IMR-90 (cell line): ENCODE measurements at regions not wholly inside any gene's neighbourhood (a gene's known extent, or its start where the extent isn't known, plus 50 kb on each side); places are given as distances from the start of the nearest gene placed in this dataset.

Experiments
- ATAC-seq: fragments of 200-7000 bp; cut with Tn5 transposase; 2 replicates; pipeline ENCODE4 v1.9.1; 2020; ENCODE audit warnings: low read depth, mild to moderate bottlenecking, moderate library complexity
- BruUV-seq: library from RNA; stranded (reverse); fragments of 400-500 nt; replicated peaks from 2 replicates; lab custom pipeline; 2021; lab: Mats Ljungman, UMichigan
- CTCF ChIA-PET: fragments of 300-600 bp; formaldehyde crosslinking; extraction: SDS; loops from one replicate; lab custom pipeline; 2021; ENCODE audit warnings: antibody characterized with exemption; lab: Yijun Ruan, JAX
- POLR2A ChIA-PET: fragments of 300-600 bp; sonication (Branson Sonifier 250); formaldehyde crosslinking; loops from one replicate; lab custom pipeline; 2022; ENCODE audit warnings: antibody characterized with exemption; ENCODE audit not compliant: unreplicated experiment; lab: Charles Lee
- DNase-seq: peaks from one replicate; pipeline ENCODE4 v3.0.0; 2013
- H2AFZ ChIP-seq: replicated peaks from 2 replicates; pipeline ENCODE3; 2013; ENCODE audit warnings: low read length, mild to moderate bottlenecking; ENCODE audit not compliant: poor library complexity
- H2AK5ac ChIP-seq: 2 replicates; pipeline ENCODE4 v1.6.1; 2013; ENCODE audit warnings: low read depth, low read length, inconsistent platforms
- H2AK9ac ChIP-seq: replicated peaks from 2 replicates; pipeline ENCODE3; 2013; ENCODE audit warnings: mild to moderate bottlenecking, low read depth, low read length, moderate library complexity; ENCODE audit not compliant: poor library complexity
- H2BK120ac ChIP-seq: 2 replicates; pipeline ENCODE4 v1.6.1; 2013; ENCODE audit warnings: low read depth, low read length, inconsistent platforms
- H2BK15ac ChIP-seq: 3 replicates; pipeline ENCODE4 v1.6.1; 2013; ENCODE audit warnings: low read depth, low read length, inconsistent platforms
- H2BK20ac ChIP-seq: 2 replicates; pipeline ENCODE4 v1.6.1; 2013; ENCODE audit warnings: low read depth, mild to moderate bottlenecking, inconsistent platforms, low read length, moderate library complexity
- H2BK5ac ChIP-seq: 2 replicates; pipeline ENCODE4 v1.6.1; 2013; ENCODE audit warnings: mild to moderate bottlenecking, low read depth, low read length, inconsistent platforms; ENCODE audit not compliant: poor library complexity, severe bottlenecking
- H3K14ac ChIP-seq: replicated peaks from 2 replicates; pipeline ENCODE4 v1.6.1; 2013; ENCODE audit warnings: low read depth, low read length, inconsistent platforms
- H3K18ac ChIP-seq: 2 replicates; pipeline ENCODE4 v1.6.1; 2013; ENCODE audit warnings: low read depth, low read length, control low read depth
- H3K23ac ChIP-seq: 2 replicates; pipeline ENCODE4 v1.6.1; 2013; ENCODE audit warnings: low read depth, low read length, inconsistent platforms
- H3K27ac ChIP-seq: 2 replicates; pipeline ENCODE4 v1.5.1; 2013; ENCODE audit warnings: mild to moderate bottlenecking, control low read depth, low read length; ENCODE audit not compliant: insufficient read depth
- H3K27me3 ChIP-seq: 2 replicates; pipeline ENCODE4 v1.6.1; 2013; ENCODE audit warnings: low read length; ENCODE audit not compliant: control insufficient read depth, insufficient read depth
- H3K36me3 ChIP-seq: 2 replicates; pipeline ENCODE4 v1.6.1; 2013; ENCODE audit warnings: low read length, mixed read lengths; ENCODE audit not compliant: control insufficient read depth, insufficient read depth
- H3K4ac ChIP-seq: 2 replicates; pipeline ENCODE4 v1.6.1; 2013; ENCODE audit warnings: low read depth, low read length, inconsistent platforms
- H3K4me1 ChIP-seq: 2 replicates; pipeline ENCODE4 v1.6.1; 2013; ENCODE audit warnings: low read length, mixed read lengths; ENCODE audit not compliant: control insufficient read depth, insufficient read depth
- H3K4me2 ChIP-seq: 2 replicates; pipeline ENCODE4 v1.6.1; 2013; ENCODE audit warnings: low read depth, mild to moderate bottlenecking, control low read depth, low read length, moderate library complexity
- H3K4me3 ChIP-seq: 2 replicates; pipeline ENCODE4 v1.5.1; 2013; ENCODE audit warnings: low read depth, mild to moderate bottlenecking, control low read depth, low read length, moderate library complexity; ENCODE audit not compliant: insufficient read depth
- H3K56ac ChIP-seq: 2 replicates; pipeline ENCODE4 v1.6.1; 2013; ENCODE audit warnings: low read length, inconsistent platforms; ENCODE audit not compliant: insufficient read depth; ENCODE audit errors: extremely low read depth
- H3K79me1 ChIP-seq, 2 experiments: 2 replicates each; pipeline ENCODE4 v1.6.1; 2013; ENCODE audit warnings: low read length in 2 of 2, inconsistent platforms in 1 of 2, low read depth in 1 of 2
- H3K9ac ChIP-seq: 2 replicates; pipeline ENCODE4 v1.6.1; 2013; ENCODE audit warnings: low read depth, low read length, control low read depth
- H3K9me1 ChIP-seq: 2 replicates; pipeline ENCODE4 v1.6.1; 2013; ENCODE audit warnings: low read length, inconsistent platforms; ENCODE audit not compliant: insufficient read depth
- H3K9me3 ChIP-seq: 2 replicates; pipeline ENCODE4 v1.6.1; 2013; ENCODE audit warnings: low read length; ENCODE audit not compliant: control insufficient read depth, insufficient read depth
- H4K20me1 ChIP-seq: 2 replicates; pipeline ENCODE4 v1.6.1; 2013; ENCODE audit warnings: low read length, inconsistent platforms; ENCODE audit not compliant: insufficient read depth
- H4K5ac ChIP-seq: 2 replicates; pipeline ENCODE4 v1.6.1; 2013; ENCODE audit warnings: mild to moderate bottlenecking, low read depth, low read length, control low read depth
- H4K8ac ChIP-seq, 2 experiments: 2 replicates each; pipeline ENCODE4 v1.6.1; 2013; ENCODE audit warnings: low read depth in 2 of 2, low read length in 2 of 2, control low read depth in 1 of 2, inconsistent platforms in 1 of 2
- H4K91ac ChIP-seq: 2 replicates; pipeline ENCODE4 v1.6.1; 2013; ENCODE audit warnings: low read depth, low read length, inconsistent platforms; ENCODE audit not compliant: insufficient read depth
- BHLHE40 ChIP-seq: fragments of 150-350 bp; IDR thresholded peaks from 2 replicates; pipeline ENCODE4 v1.6.1; 2016; ENCODE audit warnings: mild to moderate bottlenecking, low read depth, low read length
- CEBPB ChIP-seq: IDR thresholded peaks from 2 replicates; pipeline ENCODE4 v1.6.1; 2012; ENCODE audit warnings: low read depth, low read length, improper control_type of control experiment
- CHD1 ChIP-seq: IDR thresholded peaks from 2 replicates; pipeline ENCODE4 v1.6.1; 2012; ENCODE audit warnings: low read depth, low read length, improper control_type of control experiment
- FOS ChIP-seq: fragments of 150-350 bp; IDR thresholded peaks from 2 replicates; pipeline ENCODE4 v1.6.1; 2016; ENCODE audit warnings: low read depth, low read length
- MAFK ChIP-seq: IDR thresholded peaks from 2 replicates; pipeline ENCODE4 v1.6.1; 2012; ENCODE audit warnings: low read depth, low read length, improper control_type of control experiment
- MAZ ChIP-seq: IDR thresholded peaks from 2 replicates; pipeline ENCODE4 v1.6.1; 2012; ENCODE audit warnings: low read depth, mild to moderate bottlenecking, low read length, improper control_type of control experiment, moderate library complexity, borderline replicate concordance
- MXI1 ChIP-seq: IDR thresholded peaks from 2 replicates; pipeline ENCODE4 v1.6.1; 2012; ENCODE audit warnings: low read depth, mild to moderate bottlenecking, low read length, moderate library complexity, borderline replicate concordance
- NFE2L2 ChIP-seq: fragments of 150-350 bp; IDR thresholded peaks from 2 replicates; pipeline ENCODE4 v1.6.1; 2016; ENCODE audit warnings: low read depth, mild to moderate bottlenecking, low read length
- POLR2A ChIP-seq: IDR thresholded peaks from 2 replicates; pipeline ENCODE4 v1.6.1; 2012; ENCODE audit warnings: mild to moderate bottlenecking, low read depth, low read length
- RAD21 ChIP-seq: IDR thresholded peaks from 2 replicates; pipeline ENCODE4 v1.6.1; 2012; ENCODE audit warnings: low read length, improper control_type of control experiment
- RCOR1 ChIP-seq: IDR thresholded peaks from 2 replicates; pipeline ENCODE4 v1.6.1; 2012; ENCODE audit warnings: mild to moderate bottlenecking, low read length, improper control_type of control experiment; ENCODE audit not compliant: insufficient replicate concordance
- RFX5 ChIP-seq: IDR thresholded peaks from 2 replicates; pipeline ENCODE4 v1.8.0; 2012; ENCODE audit warnings: low read depth, mild to moderate bottlenecking, low read length, moderate library complexity
- SMC3 ChIP-seq: fragments of 150-350 bp; IDR thresholded peaks from 2 replicates; pipeline ENCODE4 v1.6.1; 2016; ENCODE audit warnings: low read depth, mild to moderate bottlenecking, antibody characterized with exemption, low read length, moderate library complexity
- dilution Hi-C: fragments of 300-500 bp; cut with HindIII; formaldehyde crosslinking; loops from one replicate; pipeline ENCODE4 v1.14.3; 2018; ENCODE audit warnings: low sequenced_read_pairs; ENCODE audit not compliant: unreplicated experiment
- in situ Hi-C: fragments of 300-500 bp; cut with MboI; formaldehyde crosslinking; loops from 3 replicates; pipeline ENCODE4 v1.14.3; 2019; ENCODE audit warnings: low sequenced_read_pairs, inconsistent platforms, mixed read lengths
- intact Hi-C: fragments of 100-400 bp; cut with micrococcal nuclease; formaldehyde crosslinking; loops from 2 replicates; pipeline ENCODE4 v1.10.0; 2022
- TF ChIP-seq, protein P1 (sequence below): fragments of 150-350 bp; IDR thresholded peaks from 2 replicates; pipeline ENCODE4 v1.6.1; 2017; ENCODE audit warnings: mild to moderate bottlenecking, antibody characterized with exemption, low read length, low read depth
- TF ChIP-seq, protein P2 (sequence below): fragments of 150-350 bp; IDR thresholded peaks from 2 replicates; pipeline ENCODE4 v1.6.1; 2016; ENCODE audit warnings: low read depth, mild to moderate bottlenecking, low read length, moderate library complexity, borderline replicate concordance
- TF ChIP-seq, protein P3 (sequence below): conservative IDR thresholded peaks from 2 replicates; pipeline ENCODE4 v1.5.1; 2012; ENCODE audit warnings: mild to moderate bottlenecking, low read depth, low read length, improper control_type of control experiment

DNA sequence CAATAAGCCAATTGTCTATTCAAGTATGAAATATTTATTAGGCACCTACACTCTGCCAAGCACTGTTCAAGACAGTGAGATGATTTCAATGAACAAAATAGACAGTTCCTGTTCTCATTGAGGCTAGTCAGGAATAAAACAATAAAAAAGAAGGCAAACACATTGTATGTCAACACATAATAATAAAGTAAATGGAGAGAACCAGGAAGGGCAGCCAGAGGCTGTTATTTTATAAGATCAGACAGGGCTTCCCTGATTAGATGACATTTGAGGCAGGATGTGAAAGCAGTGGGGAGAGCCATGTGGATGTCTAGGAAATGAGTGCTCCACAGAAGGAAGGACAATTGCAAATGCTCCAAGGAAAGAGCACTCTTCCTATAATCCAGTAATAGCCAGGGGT is 2371.1 kb downstream of the MAT2B start:
- Histone ChIP-seq H2AK9ac (no peak overlapping the region), H3K4me3 (no peak overlapping the region), H3K23ac (no peak overlapping the region), H3K14ac (no peak overlapping the region), H3K9me1 (no peaks in the 10 kb centered on the region), H3K18ac (no peak overlapping the region), H3K36me3 (no peaks in the 10 kb centered on the region), H2AK5ac (no peak overlapping the region), H3K4me1 (no peaks in the 10 kb centered on the region), H3K27ac (no peak overlapping the region), H4K8ac (no peak overlapping the region), H3K79me1 (no peaks in the 10 kb centered on the region), H3K4me2 (no peak overlapping the region), H3K56ac (no peak overlapping the region), H2BK15ac (no peak overlapping the region), H4K5ac (no peak overlapping the region), H3K4ac (no peak overlapping the region), H2BK120ac (no peak overlapping the region), H3K27me3 (no peaks in the 10 kb centered on the region), H4K20me1 (no peaks in the 10 kb centered on the region), H2BK5ac (no peak overlapping the region), H3K9ac (no peak overlapping the region), H4K91ac (no peak overlapping the region), H2BK20ac (no peak overlapping the region), H3K9me3 (peaks cover 3% of the 10 kb centered on the region; the same call in 1 of the 2 replicates), H2AFZ (no peak overlapping the region)
- intact Hi-C loops, result no loop called here
- DNase-seq (no peak), ATAC-seq (no peak)
- BruUV-seq, result no TSS peak
- TF ChIP-seq, protein P1, sequence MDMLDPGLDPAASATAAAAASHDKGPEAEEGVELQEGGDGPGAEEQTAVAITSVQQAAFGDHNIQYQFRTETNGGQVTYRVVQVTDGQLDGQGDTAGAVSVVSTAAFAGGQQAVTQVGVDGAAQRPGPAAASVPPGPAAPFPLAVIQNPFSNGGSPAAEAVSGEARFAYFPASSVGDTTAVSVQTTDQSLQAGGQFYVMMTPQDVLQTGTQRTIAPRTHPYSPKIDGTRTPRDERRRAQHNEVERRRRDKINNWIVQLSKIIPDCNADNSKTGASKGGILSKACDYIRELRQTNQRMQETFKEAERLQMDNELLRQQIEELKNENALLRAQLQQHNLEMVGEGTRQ, result no peak
- TF ChIP-seq BHLHE40 (no peak), RCOR1 (no peak), MAFK (no peak), SMC3 (no peak), RFX5 (no peak), POLR2A (no peak), NFE2L2 (no peak), MAZ (no peak), CEBPB (no peak), RAD21 (no peak), CHD1 (no peak), FOS (no peak), MXI1 (no peak)
- TF ChIP-seq, protein P2, sequence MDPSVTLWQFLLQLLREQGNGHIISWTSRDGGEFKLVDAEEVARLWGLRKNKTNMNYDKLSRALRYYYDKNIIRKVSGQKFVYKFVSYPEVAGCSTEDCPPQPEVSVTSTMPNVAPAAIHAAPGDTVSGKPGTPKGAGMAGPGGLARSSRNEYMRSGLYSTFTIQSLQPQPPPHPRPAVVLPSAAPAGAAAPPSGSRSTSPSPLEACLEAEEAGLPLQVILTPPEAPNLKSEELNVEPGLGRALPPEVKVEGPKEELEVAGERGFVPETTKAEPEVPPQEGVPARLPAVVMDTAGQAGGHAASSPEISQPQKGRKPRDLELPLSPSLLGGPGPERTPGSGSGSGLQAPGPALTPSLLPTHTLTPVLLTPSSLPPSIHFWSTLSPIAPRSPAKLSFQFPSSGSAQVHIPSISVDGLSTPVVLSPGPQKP, result no peak
- TF ChIP-seq, protein P3, sequence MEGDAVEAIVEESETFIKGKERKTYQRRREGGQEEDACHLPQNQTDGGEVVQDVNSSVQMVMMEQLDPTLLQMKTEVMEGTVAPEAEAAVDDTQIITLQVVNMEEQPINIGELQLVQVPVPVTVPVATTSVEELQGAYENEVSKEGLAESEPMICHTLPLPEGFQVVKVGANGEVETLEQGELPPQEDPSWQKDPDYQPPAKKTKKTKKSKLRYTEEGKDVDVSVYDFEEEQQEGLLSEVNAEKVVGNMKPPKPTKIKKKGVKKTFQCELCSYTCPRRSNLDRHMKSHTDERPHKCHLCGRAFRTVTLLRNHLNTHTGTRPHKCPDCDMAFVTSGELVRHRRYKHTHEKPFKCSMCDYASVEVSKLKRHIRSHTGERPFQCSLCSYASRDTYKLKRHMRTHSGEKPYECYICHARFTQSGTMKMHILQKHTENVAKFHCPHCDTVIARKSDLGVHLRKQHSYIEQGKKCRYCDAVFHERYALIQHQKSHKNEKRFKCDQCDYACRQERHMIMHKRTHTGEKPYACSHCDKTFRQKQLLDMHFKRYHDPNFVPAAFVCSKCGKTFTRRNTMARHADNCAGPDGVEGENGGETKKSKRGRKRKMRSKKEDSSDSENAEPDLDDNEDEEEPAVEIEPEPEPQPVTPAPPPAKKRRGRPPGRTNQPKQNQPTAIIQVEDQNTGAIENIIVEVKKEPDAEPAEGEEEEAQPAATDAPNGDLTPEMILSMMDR, result no peak
- ChIA-PET POLR2A (no interaction called here), CTCF (no interaction called here)
- dilution Hi-C loops, result no loop called here
- in situ Hi-C loops, result no loop called here
